ENCODE measurements at regions not wholly inside any gene's neighbourhood (a gene's known extent, or its start where the extent isn't known, plus 50 kb on each side); places are given as distances from the start of the nearest gene placed in this dataset.

DNA sequence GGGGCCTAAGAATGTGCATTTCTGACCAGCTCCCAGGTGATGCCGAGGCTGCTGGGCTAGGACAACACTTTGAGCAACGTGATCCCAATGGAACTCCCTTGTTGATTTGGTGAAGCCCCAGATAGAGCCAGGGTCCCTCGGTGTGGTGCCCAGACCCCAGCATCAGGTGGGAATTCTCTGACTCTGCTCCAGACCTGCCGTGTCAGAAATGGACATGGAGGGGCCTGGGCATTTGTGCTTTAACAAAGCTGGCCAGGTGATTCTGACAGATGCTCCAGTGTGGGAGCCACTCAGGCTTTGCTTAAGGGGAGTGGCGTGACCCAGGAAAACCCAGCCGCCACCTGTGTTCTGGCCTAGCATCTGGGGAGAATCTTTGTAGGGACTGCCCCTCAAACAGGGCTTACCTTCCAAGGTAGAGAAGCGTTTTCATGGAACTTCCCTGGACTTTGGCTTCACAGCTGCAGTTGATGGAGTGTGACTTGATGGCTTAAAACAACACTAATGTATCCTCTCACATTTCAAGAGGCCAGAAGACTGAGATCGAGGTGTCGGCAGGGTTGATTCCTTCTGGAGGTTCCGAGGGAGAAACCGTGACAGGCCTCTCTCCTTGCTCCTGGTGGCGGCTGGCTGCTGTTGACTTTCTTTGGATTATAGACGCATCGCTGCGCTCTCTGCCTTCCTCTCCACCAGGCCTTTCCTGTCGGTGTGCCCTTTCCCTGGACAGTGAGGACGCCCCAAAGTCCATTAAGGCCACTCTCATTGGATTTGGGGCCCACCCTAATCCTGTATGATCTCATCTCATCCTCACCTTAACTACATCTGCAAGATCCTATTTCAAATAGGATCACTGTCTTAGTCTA is 57.0 kb upstream of the HDAC4 start:
- Histone ChIP-seq H3K4me1 (peaks cover 2 to 12% (median 3%) of the 10 kb centered on the region in 10 experiments), H4K20me1 (no peaks in the 10 kb centered on the region), H3K4me3 (no peak overlapping the region), H3K27me3 (no peaks in the 10 kb centered on the region), H3K9ac (no peak overlapping the region), H3K36me3 (peaks cover 0 to 7% (median 0%) of the 10 kb centered on the region in 11 experiments; a peak in 1 of 22 replicates), H3K4me2 (no peak overlapping the region), H3K27ac (no peak overlapping the region), H3K9me3 (replicated peaks in 1 of 11) (peaks cover 13 to 28% (median 19%) of the 10 kb centered on the region in 11 experiments)
- no peak for TF ChIP-seq Cebpa-rat (IDR thresholded peaks at IDR 0.05)

DNA sequence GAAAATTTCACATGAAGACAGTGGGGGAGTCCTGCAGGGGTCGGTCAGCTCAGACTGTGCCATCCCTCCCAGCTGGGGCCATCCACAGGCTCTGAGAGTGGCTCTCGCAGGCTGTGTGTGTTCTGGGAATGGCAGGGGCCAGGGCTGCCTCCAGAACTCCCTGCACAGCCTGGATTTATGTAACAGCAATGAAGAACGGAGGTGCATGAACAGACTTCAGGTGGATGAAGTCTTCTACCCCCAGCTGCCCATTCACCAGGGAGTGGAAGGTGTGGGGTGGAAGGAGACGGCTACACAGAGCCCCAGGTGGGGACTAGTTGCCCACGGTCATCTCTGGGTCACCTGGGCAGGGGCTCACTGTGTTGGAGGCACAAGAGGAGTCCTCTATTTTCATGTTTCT is 56.1 kb upstream of the HDAC4 start:
- TF ChIP-seq Cebpa-rat (IDR thresholded peaks at IDR 0.05): no peak
- Histone ChIP-seq H3K27me3 (no peaks in the 10 kb centered on the region), H4K20me1 (no peaks in the 10 kb centered on the region), H3K36me3 (peaks cover 0 to 11% (median 0%) of the 10 kb centered on the region in 11 experiments; a peak in 2 of 22 replicates), H3K4me1 (peaks cover 0 to 9% (median 0%) of the 10 kb centered on the region in 10 experiments; a peak in 2 of 20 replicates), H3K9ac (no peak overlapping the region), H3K27ac (no peak overlapping the region), H3K4me2 (no peak overlapping the region), H3K9me3 (replicated peaks in 1 of 11) (peaks cover 21 to 36% (median 28%) of the 10 kb centered on the region in 11 experiments), H3K4me3 (no peak overlapping the region)

DNA sequence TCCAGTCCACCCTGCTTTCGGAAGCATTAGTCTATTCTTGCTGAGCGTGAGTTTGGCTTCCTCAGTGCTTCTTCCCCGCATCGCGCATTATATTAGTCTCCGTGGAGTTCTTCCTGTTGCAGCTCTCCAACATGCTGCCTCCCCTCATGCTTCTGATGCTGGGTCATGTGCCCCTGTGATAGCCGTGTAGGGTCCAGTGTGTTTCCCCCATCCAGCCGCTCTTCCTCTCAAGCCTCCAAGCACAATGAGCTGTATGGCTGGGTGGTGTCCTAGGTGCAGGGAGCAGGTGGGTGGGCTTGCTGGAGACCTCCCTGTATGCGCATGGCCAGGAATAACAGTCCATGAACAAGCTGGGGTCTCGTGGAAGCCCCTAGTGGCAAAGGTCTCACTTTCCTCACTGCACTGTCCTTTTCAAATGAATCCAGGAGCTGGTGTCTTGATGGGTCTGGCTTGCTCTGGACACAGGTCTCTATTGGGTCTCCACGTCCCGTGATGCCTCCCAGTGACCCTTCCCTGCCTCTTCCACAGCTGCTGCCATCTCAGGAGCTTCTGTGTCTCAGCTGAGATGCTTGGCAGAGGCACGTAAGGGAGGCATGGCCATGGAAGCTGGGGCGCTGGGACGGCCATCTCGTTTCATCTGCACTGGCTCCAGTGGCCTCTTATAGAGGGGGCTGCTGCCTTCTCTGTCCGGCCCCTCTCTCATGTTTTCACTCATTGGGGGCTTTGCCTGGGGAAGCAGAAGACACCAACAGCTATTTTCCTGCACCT is 54.8 kb upstream of the HDAC4 start:
- Histone ChIP-seq H3K9me3 (replicated peaks in 1 of 11) (peaks cover 35 to 50% (median 41%) of the 10 kb centered on the region in 11 experiments), H3K4me1 (peaks cover 0 to 9% (median 0%) of the 10 kb centered on the region in 10 experiments; a peak in 2 of 20 replicates), H3K27me3 (no peaks in the 10 kb centered on the region), H3K36me3 (peaks cover 0 to 11% (median 0%) of the 10 kb centered on the region in 11 experiments; a peak in 2 of 22 replicates), H3K9ac (no peak overlapping the region), H3K4me3 (no peak overlapping the region), H4K20me1 (no peaks in the 10 kb centered on the region), H3K4me2 (no peak overlapping the region), H3K27ac (no peak overlapping the region)
- no peak for TF ChIP-seq Cebpa-rat (IDR thresholded peaks at IDR 0.05)

DNA sequence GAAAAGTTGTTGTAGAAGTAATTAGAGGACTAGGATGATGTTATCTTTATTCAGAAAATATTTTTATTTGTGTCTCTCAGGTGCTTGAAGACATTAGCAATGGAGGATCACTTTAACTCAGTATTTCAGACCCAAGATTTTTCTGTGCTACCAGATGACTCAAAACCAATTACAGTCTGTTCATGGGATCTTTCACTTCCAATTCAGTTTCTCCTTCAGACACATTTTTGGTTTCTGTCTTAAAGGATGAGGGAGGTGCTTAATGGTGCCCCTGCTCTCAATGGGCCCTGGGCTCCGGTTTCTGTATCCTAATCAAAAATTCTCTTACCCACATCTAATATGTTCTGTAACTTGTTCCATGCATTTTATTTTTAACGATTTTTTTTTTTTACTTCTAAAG is 53.7 kb upstream of the HDAC4 start:
- Histone ChIP-seq H3K4me1 (peaks cover 0 to 7% (median 0%) of the 10 kb centered on the region in 10 experiments; a peak in 2 of 20 replicates), H3K27me3 (no peaks in the 10 kb centered on the region), H3K27ac (no peak overlapping the region), H3K4me3 (no peak overlapping the region), H4K20me1 (no peaks in the 10 kb centered on the region), H3K36me3 (peaks cover 0 to 11% (median 0%) of the 10 kb centered on the region in 11 experiments; a peak in 2 of 22 replicates), H3K4me2 (no peak overlapping the region), H3K9me3 (replicated peaks in 1 of 11) (peaks cover 41 to 56% (median 47%) of the 10 kb centered on the region in 11 experiments), H3K9ac (no peak overlapping the region)
- TF ChIP-seq Cebpa-rat (IDR thresholded peaks at IDR 0.05): no peak
